Left colon (tissue), 2 donors: ENCODE measurements at regions not wholly inside any gene's neighbourhood (a gene's known extent, or its start where the extent isn't known, plus 50 kb on each side); places are given as distances from the start of the nearest gene placed in this dataset.
A peak's percentile ranks its signal among the peaks of the same experiment; 100 is the strongest.

Source experiments
- ATAC-seq: fragments of 200-7000 bp; cut with Tn5 transposase; one replicate; pipeline ENCODE4 v1.9.1; 2020; ENCODE audit warnings: mild to moderate bottlenecking, moderate library complexity
- DNase-seq, 2 donors: peaks; one replicate each; pipeline ENCODE4 v3.0.0-alpha.2; 2020
- intact Hi-C, 2 donors: fragments of 100-400 bp; cut with DNase I in 1 of 2; cut with micrococcal nuclease in 1 of 2; formaldehyde crosslinking; loops; one replicate each; pipeline versions ENCODE4 v1.11.2 to v1.14.0; 2022; cut with DNase I, micrococcal nuclease
- donor health status: DM: no; HTN: no; CAD: no.
- donor health status: DM: yes; HTN: yes; CAD: no.

DNA sequence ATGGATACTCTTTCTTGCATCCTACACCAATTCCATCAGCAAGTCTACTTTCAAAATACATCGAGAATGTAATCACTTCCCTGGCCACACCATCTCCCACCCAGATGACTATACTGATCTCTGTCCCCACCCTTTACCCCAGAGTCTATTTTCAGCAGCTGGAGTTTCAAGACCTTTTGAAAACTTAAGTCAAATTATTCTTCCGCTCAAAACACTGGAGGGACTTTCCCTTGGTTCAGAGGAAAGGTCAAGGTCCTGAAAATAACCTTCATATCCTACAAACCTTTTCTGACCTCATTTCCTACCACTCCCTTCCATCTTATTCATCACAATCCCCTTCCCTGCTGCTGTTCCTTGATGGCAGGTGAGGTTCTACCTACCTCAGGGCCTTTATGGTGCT lies 58.8 kb upstream of the LYPD6 start:
- no peak for ATAC-seq
- intact Hi-C loops: no loop called here
- no peak for DNase-seq

DNA sequence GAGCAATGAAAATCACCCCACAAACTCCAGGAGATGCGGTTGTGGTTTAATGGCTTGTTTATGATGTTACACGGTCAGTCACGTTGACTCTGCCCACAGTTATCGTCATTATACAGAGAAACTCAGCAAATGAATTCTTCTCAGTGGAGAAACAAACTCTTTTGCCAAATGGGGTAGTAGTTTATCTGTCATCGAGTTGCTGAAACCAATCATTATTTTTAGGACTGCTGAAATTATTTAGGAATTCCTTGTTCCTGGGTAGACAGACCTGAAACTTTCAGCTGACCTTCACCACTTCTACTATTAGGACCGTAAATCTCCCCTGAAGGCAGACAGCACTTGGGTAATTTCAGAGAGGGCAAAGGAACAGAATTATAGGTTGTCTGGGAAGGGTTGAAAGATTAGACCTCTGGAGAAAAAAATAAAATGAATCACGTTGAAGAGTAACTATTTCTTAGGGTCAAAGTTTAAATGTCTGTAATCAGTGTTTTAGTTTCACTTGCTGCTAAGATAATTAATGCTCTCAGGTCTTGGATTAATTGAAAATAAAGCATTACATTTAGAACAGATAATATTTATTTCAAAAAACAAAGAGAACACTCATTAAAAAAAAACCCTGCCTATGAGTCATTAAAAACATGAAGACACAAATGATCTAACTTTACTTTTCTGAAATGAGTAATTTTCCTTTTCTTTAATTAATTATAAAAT lies 52.1 kb upstream of the LYPD6 start:
- DNase-seq: no peak
- intact Hi-C loops: no loop called here
- ATAC-seq: peak; percentile 26

- DNase-seq (no peak), ATAC-seq (no peak)
- intact Hi-C loops: no loop called here
Measured at GRCh38 chr2:149278872-149279264, 51.5 kb upstream of the LYPD6 start.
